HCT116 (cell line): ENCODE measurements at regions not wholly inside any gene's neighbourhood (a gene's known extent, or its start where the extent isn't known, plus 50 kb on each side); places are given as distances from the start of the nearest gene placed in this dataset.
"Not testable (repeated sequence)": the region's sequence is repeated elsewhere in the genome, so short reads cannot be mapped to it uniquely, and the experiment has no call there.

Experiments
- ATAC-seq: fragments of 200-7000 bp; cut with Tn5 transposase; 2 replicates; pipeline ENCODE4 v1.9.1; 2020; ENCODE audit warnings: mild to moderate bottlenecking, moderate library complexity
- BruUV-seq: library from RNA; stranded (reverse); fragments of 400-500 nt; replicated peaks from 2 replicates; lab custom pipeline; 2021; lab: Mats Ljungman, UMichigan
- CTCF ChIA-PET: fragments of 300-600 bp; sonication (Branson Sonifier 250); formaldehyde crosslinking; loops from one replicate; lab custom pipeline; 2021; ENCODE audit warnings: antibody characterized with exemption; lab: Charles Lee
- POLR2A ChIA-PET: fragments of 300-600, 350-600 bp; sonication (Branson Sonifier 250); formaldehyde crosslinking; loops from one replicate; lab custom pipeline; 2021; ENCODE audit warnings: antibody characterized with exemption; lab: Charles Lee
- RAD21 ChIA-PET, 2 experiments: fragments of 300-600 bp; sonication (Branson Sonifier 250); formaldehyde crosslinking; loops; one replicate each; lab custom pipeline; 2023; ENCODE audit warnings: low total read pairs in 2 of 2; ENCODE audit not compliant: uncharacterized antibody in 2 of 2, unreplicated experiment in 2 of 2, low non-redundant PET in 1 of 2; lab: Charles Lee
- DNase-seq: peaks from one replicate; pipeline ENCODE4 v3.0.0-alpha.2; 2010; ENCODE audit warnings: low read depth, low spot score
- H2AFZ ChIP-seq: fragments of 200-600 bp; shearing (Covaris generic), sonication (generic); 2 replicates; pipeline ENCODE4 v1.6.1; 2017; ENCODE audit warnings: low read depth, mixed run types, mixed read lengths, antibody characterized with exemption, low read length; ENCODE audit not compliant: poor library complexity, severe bottlenecking
- H3K27ac ChIP-seq: 2 replicates; pipeline ENCODE4 v1.5.1; 2012; ENCODE audit warnings: low read depth, low read length
- H3K27me3 ChIP-seq: fragments of 200-600 bp; sonication (generic); 2 replicates; pipeline ENCODE4 v1.6.1; 2016; ENCODE audit warnings: mixed run types, low read length, mixed read lengths; ENCODE audit not compliant: insufficient read depth
- H3K36me3 ChIP-seq, 2 experiments: fragments of 200-500 bp in 1 of 2; fragments of 200-600 bp in 1 of 2; sonication (Bioruptor generic) in 1 of 2; sonication (generic) in 1 of 2; 2 replicates each; pipeline versions ENCODE4 v1.5.1 to v1.6.1; 2014 to 2016; ENCODE audit warnings: low read length in 2 of 2, inconsistent platforms in 1 of 2, mixed read lengths in 1 of 2, mixed run types in 1 of 2; ENCODE audit not compliant: insufficient read depth in 2 of 2, control insufficient read depth in 1 of 2
- H3K4me1 ChIP-seq, 2 experiments: fragments of 200-600 bp in 1 of 2; sonication (generic) in 1 of 2; 2 replicates each; pipeline versions ENCODE4 v1.5.1 to v1.6.1; 2012 to 2017; ENCODE audit warnings: low read length in 2 of 2, inconsistent platforms in 1 of 2, mild to moderate bottlenecking in 1 of 2, mixed read lengths in 1 of 2, mixed run types in 1 of 2, moderate library complexity in 1 of 2; ENCODE audit not compliant: insufficient read depth in 2 of 2, control insufficient read depth in 1 of 2
- H3K4me2 ChIP-seq: fragments of 200-600 bp; sonication (generic); 2 replicates; pipeline ENCODE4 v1.6.1; 2017; ENCODE audit warnings: mixed run types, low read length, mixed read lengths
- H3K4me3 ChIP-seq, 2 experiments: fragments of 200-600 bp in 1 of 2; sonication (generic) in 1 of 2; replicated peaks in 1 of 2; 2 replicates each; pipeline ENCODE4 v1.5.1; 2011 to 2016; ENCODE audit warnings: low read length in 2 of 2, control low read depth in 1 of 2, low read depth in 1 of 2, mild to moderate bottlenecking in 1 of 2, mixed read lengths in 1 of 2, mixed run types in 1 of 2
- H3K79me2 ChIP-seq: fragments of 200-600 bp; sonication (generic); 2 replicates; pipeline ENCODE4 v1.6.1; 2017; ENCODE audit warnings: mild to moderate bottlenecking, mixed run types, low read length, moderate library complexity, mixed read lengths; ENCODE audit not compliant: insufficient read depth
- H3K9ac ChIP-seq: fragments of 200-600 bp; sonication (generic); 2 replicates; pipeline ENCODE4 v1.6.1; 2016; ENCODE audit warnings: low read length, mixed read lengths
- H3K9me2 ChIP-seq: fragments of 200-600 bp; sonication (generic), shearing (Covaris generic); 2 replicates; pipeline ENCODE4 v1.6.1; 2017; ENCODE audit warnings: mixed run types, mild to moderate bottlenecking, moderate library complexity; ENCODE audit not compliant: insufficient read depth
- H3K9me3 ChIP-seq, 2 experiments: fragments of 200-500 bp in 1 of 2; fragments of 200-600 bp in 1 of 2; sonication (Bioruptor generic) in 1 of 2; sonication (generic) in 1 of 2; 2 replicates each; pipeline ENCODE4 v1.6.1; 2014 to 2017; ENCODE audit warnings: low read length in 2 of 2, mixed read lengths in 2 of 2, inconsistent platforms in 1 of 2, low read depth in 1 of 2, mild to moderate bottlenecking in 1 of 2, mixed run types in 1 of 2, moderate library complexity in 1 of 2; ENCODE audit not compliant: control insufficient read depth in 1 of 2, insufficient read depth in 1 of 2
- H4K20me1 ChIP-seq: fragments of 200-600 bp; sonication (generic), shearing (Covaris generic); 2 replicates; pipeline ENCODE4 v1.6.1; 2017; ENCODE audit warnings: mixed run types, mild to moderate bottlenecking, moderate library complexity; ENCODE audit not compliant: insufficient read depth
- CBX3 ChIP-seq: IDR thresholded peaks from 2 replicates; pipeline ENCODE4 v1.6.1; 2012; ENCODE audit warnings: low read depth
- CEBPB ChIP-seq: IDR thresholded peaks from 2 replicates; pipeline ENCODE4 v1.6.1; 2012; ENCODE audit warnings: low read depth
- ELF1 ChIP-seq: IDR thresholded peaks from 2 replicates; pipeline ENCODE4 v1.6.1; 2012; ENCODE audit warnings: low read depth, borderline replicate concordance
- EZH2 ChIP-seq: fragments of 200-600 bp; sonication (generic); IDR thresholded peaks from 2 replicates; pipeline ENCODE4 v1.6.1; 2017; ENCODE audit warnings: antibody characterized with exemption, mixed run types
- JUND ChIP-seq: IDR thresholded peaks from 2 replicates; pipeline ENCODE4 v1.6.1; 2012
- MAX ChIP-seq: IDR thresholded peaks from 2 replicates; pipeline ENCODE4 v1.6.1; 2012
- SRF ChIP-seq: IDR thresholded peaks from 2 replicates; pipeline ENCODE4 v1.6.1; 2012; ENCODE audit warnings: low read depth
- TCF7L2 ChIP-seq: IDR thresholded peaks from 2 replicates; pipeline ENCODE4 v1.7.0; 2011; ENCODE audit warnings: borderline replicate concordance, inconsistent platforms; ENCODE audit not compliant: insufficient read depth, insufficient read length; ENCODE audit errors: extremely low read depth
- intact Hi-C: fragments of 100-400 bp; cut with micrococcal nuclease; formaldehyde crosslinking; loops from 2 replicates; pipeline ENCODE4 v1.10.0; 2022

GRCh38 chr4:77273412-77273811, 116.4 kb downstream of the CCNG2 start:
- Histone ChIP-seq H3K79me2 (no peaks in the 10 kb centered on the region), H3K9me3 (no peaks in the 10 kb centered on the region), H3K9ac (no peak overlapping the region), H3K36me3 (no peaks in the 10 kb centered on the region), H3K27ac (no peak overlapping the region), H3K27me3 (no peaks in the 10 kb centered on the region), H3K4me1 (no peaks in the 10 kb centered on the region), H3K4me2 (no peak overlapping the region), H3K9me2 (no peaks in the 10 kb centered on the region), H4K20me1 (no peaks in the 10 kb centered on the region), H3K4me3 (no peak overlapping the region), H2AFZ (no peak overlapping the region)
- ATAC-seq (no peak), DNase-seq (no peak)
- intact Hi-C loops = no loop called here
- POLR2A ChIA-PET = no interaction called here
- RAD21 ChIA-PET = no interaction called here
- no TSS peak for BruUV-seq
- CTCF ChIA-PET = no interaction called here
- TF ChIP-seq SRF = no peak
- TF ChIP-seq EZH2 = no peak
- no peak for TF ChIP-seq CBX3
- no peak for TF ChIP-seq MAX
- no peak for TF ChIP-seq CEBPB
- TF ChIP-seq JUND = no peak
- no peak for TF ChIP-seq TCF7L2
- TF ChIP-seq ELF1 = no peak

GRCh38 chr4:77279114-77279513, 122.1 kb downstream of the CCNG2 start:
- H3K27ac ChIP-seq, H3K36me3 ChIP-seq, CTCF ChIA-PET, intact Hi-C loops, DNase-seq, BruUV-seq, H4K20me1 ChIP-seq, H3K9me2 ChIP-seq, ATAC-seq, RAD21 ChIA-PET, H3K4me3 ChIP-seq, H3K79me2 ChIP-seq, H3K9me3 ChIP-seq, H3K9ac ChIP-seq, POLR2A ChIA-PET, H3K4me1 ChIP-seq, H2AFZ ChIP-seq, H3K4me2 ChIP-seq: not testable (repeated sequence)
- peaks cover 11% of the 10 kb centered on the region; the same call in 1 of the 2 replicates for H3K27me3 ChIP-seq
